ENCODE measurements at regions not wholly inside any gene's neighbourhood (a gene's known extent, or its start where the extent isn't known, plus 50 kb on each side); places are given as distances from the start of the nearest gene placed in this dataset.

DNA sequence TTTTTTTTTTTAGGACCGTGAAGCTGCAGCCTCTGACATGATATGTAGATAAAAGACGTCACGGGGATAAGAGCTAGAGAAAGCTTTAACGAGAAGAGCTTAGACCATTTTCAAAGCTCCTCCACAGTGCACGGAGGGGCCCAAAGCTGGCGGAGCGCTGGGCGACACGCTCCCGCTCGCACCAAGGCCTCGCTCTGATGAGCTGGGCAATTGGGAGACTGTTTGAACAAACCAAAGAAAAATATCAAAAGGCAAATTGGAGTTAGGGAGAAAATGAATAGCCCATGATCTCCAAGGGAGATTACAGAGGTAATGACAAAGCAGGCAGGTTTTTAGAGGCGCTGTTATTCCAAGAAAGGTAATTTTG is 179.4 kb downstream of the SREK1 start:
- Histone ChIP-seq H3K9me3 (ENCODE audit: control extremely low read depth in 1 of 5, control insufficient read depth in 4 of 5, insufficient read depth in 2 of 5, low read depth in 1 of 5, low read length in 4 of 5) (no peaks in the 10 kb centered on the region), H3K36me3 (ENCODE audit: control insufficient read depth in 4 of 4, insufficient read depth in 4 of 4, low read length in 3 of 4) (no peaks in the 10 kb centered on the region), H3K4me1 (ENCODE audit: control extremely low read depth in 1 of 4, control insufficient read depth in 4 of 4, insufficient read depth in 4 of 4, low read length in 3 of 4) (no peaks in the 10 kb centered on the region), H3K27me3 (replicated peaks in 2 of 5; ENCODE audit: control insufficient read depth in 4 of 5, insufficient read depth in 5 of 5, low read length in 4 of 5) (peaks cover 0 to 3% (median 0%) of the 10 kb centered on the region in 5 experiments), H3K4me3 (ENCODE audit: control insufficient read depth in 1 of 7, extremely low read depth in 1 of 7, insufficient read depth in 4 of 7, low read depth in 2 of 7, low read length in 6 of 7) (no peak overlapping the region), H3K27ac (ENCODE audit: insufficient read depth in 1 of 2, low read depth in 1 of 2, low read length in 2 of 2, poor library complexity in 1 of 2, severe bottlenecking in 2 of 2) (no peak overlapping the region)
- DNase-seq: no peak
- CTCF ChIA-PET: interaction anchor here (3.9 kb wide), 1 partner anchor 17 kb away, joined by 25 read pairs; no protein-coding TSS in a partner anchor
- POLR2A ChIA-PET: no interaction called here
- WGBS (ENCODE audit: insufficient coverage): 96% methylated on average over 12 of the region's 13 CpGs

DNA sequence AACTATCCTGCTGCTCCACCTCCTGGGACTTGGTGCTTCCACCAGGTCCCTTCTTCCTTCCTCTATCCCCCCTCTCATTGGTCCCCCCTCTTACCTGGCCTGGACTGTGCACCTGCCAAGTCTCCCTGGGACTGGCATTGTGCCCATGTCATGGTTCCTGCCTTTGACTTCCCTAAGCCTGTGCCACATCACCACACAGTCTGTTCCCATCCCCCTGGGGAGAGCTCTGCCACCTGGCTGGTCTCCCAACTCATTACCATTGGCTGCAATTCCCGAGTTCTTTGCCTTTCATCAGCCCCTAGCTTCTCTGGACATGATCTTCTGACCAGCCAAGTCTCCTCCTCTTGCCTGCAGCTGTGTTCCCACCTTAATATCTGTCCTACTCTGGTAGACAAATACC is 180.3 kb downstream of the SREK1 start:
- 90% methylated on average over 1 of the region's 1 CpG for WGBS (ENCODE audit: insufficient coverage)
- CTCF ChIA-PET: interaction anchor here (0.8 to 3.9 kb wide), 3 partner anchors 13 to 35 kb away, joined by 3 to 25 read pairs (median 3); no protein-coding TSS in a partner anchor
- peaks cover 0 to 2% (median 0%) of the 10 kb centered on the region in 5 experiments for H3K27me3 ChIP-seq (replicated peaks in 2 of 5; ENCODE audit: control insufficient read depth in 4 of 5, insufficient read depth in 5 of 5, low read length in 4 of 5)
- no peaks in the 10 kb centered on the region for H3K4me1 ChIP-seq (ENCODE audit: control extremely low read depth in 1 of 4, control insufficient read depth in 4 of 4, insufficient read depth in 4 of 4, low read length in 3 of 4)
- H3K36me3 ChIP-seq (ENCODE audit: control insufficient read depth in 4 of 4, insufficient read depth in 4 of 4, low read length in 3 of 4): no peaks in the 10 kb centered on the region
- no peak overlapping the region for H3K4me3 ChIP-seq (ENCODE audit: control insufficient read depth in 1 of 7, extremely low read depth in 1 of 7, insufficient read depth in 4 of 7, low read depth in 2 of 7, low read length in 6 of 7)
- no peaks in the 10 kb centered on the region for H3K9me3 ChIP-seq (ENCODE audit: control extremely low read depth in 1 of 5, control insufficient read depth in 4 of 5, insufficient read depth in 2 of 5, low read depth in 1 of 5, low read length in 4 of 5)
- POLR2A ChIA-PET: interaction anchor here (0.5 kb wide), 1 partner anchor 11 kb away, joined by 3 read pairs; no protein-coding TSS in a partner anchor
- no peak for DNase-seq
- no peak overlapping the region for H3K27ac ChIP-seq (ENCODE audit: insufficient read depth in 1 of 2, low read depth in 1 of 2, low read length in 2 of 2, poor library complexity in 1 of 2, severe bottlenecking in 2 of 2)

DNA sequence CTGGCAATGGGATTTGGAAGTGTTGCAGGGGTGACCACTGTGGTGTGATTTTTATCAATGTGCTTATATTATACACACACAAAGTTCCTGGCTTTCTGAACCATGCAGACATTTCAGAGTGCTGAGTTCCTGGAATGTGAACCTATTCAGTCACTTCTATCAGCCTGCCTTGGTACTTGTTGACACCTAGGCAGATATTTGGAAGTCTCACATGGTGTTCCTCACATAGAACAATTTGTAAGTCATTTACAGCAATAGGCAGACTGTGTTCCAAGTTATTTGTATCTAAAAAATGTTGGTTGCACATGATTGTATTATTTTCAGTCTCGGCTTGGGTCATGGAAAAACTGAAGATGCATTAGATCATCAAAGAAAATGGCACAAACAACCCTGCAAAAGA is 182.2 kb downstream of the SREK1 start:
- no CpG with 5 or more reads among the region's 1 CpG for WGBS (ENCODE audit: insufficient coverage)
- CTCF ChIA-PET: no interaction called here
- H3K9me3 ChIP-seq (ENCODE audit: control extremely low read depth in 1 of 5, control insufficient read depth in 4 of 5, insufficient read depth in 2 of 5, low read depth in 1 of 5, low read length in 4 of 5): peaks cover 0 to 2% (median 0%) of the 10 kb centered on the region in 5 experiments
- peaks cover 0 to 1% (median 0%) of the 10 kb centered on the region in 5 experiments for H3K27me3 ChIP-seq (replicated peaks in 2 of 5; ENCODE audit: control insufficient read depth in 4 of 5, insufficient read depth in 5 of 5, low read length in 4 of 5)
- H3K36me3 ChIP-seq (ENCODE audit: control insufficient read depth in 4 of 4, insufficient read depth in 4 of 4, low read length in 3 of 4): no peaks in the 10 kb centered on the region
- no peak overlapping the region for H3K4me3 ChIP-seq (ENCODE audit: control insufficient read depth in 1 of 7, extremely low read depth in 1 of 7, insufficient read depth in 4 of 7, low read depth in 2 of 7, low read length in 6 of 7)
- DNase-seq: no peak
- POLR2A ChIA-PET: no interaction called here
- H3K4me1 ChIP-seq (ENCODE audit: control extremely low read depth in 1 of 4, control insufficient read depth in 4 of 4, insufficient read depth in 4 of 4, low read length in 3 of 4): no peaks in the 10 kb centered on the region
- no peak overlapping the region for H3K27ac ChIP-seq (ENCODE audit: insufficient read depth in 1 of 2, low read depth in 1 of 2, low read length in 2 of 2, poor library complexity in 1 of 2, severe bottlenecking in 2 of 2)

DNA sequence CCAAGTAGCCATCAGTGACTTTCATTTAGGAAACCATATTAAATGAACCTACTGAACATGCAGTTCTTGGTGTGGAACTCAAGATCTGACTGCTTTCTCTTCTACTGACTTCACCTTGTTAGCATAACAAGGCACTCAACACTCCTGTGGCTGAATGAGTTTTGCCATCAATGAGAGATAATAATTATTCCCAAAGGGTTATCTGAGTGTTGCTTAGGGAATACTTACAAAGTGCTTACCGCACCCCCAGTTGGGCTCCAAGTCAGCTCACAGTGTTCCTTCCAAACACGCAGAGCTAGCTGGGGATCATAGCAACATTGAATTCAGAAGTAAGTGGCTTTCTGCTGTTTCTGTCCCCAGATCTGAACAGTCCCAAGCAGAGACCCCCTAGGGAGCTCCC is 182.9 kb downstream of the SREK1 start:
- H3K36me3 ChIP-seq (ENCODE audit: control insufficient read depth in 4 of 4, insufficient read depth in 4 of 4, low read length in 3 of 4): no peaks in the 10 kb centered on the region
- peaks cover 0 to 1% (median 0%) of the 10 kb centered on the region in 5 experiments for H3K27me3 ChIP-seq (replicated peaks in 2 of 5; ENCODE audit: control insufficient read depth in 4 of 5, insufficient read depth in 5 of 5, low read length in 4 of 5)
- H3K4me3 ChIP-seq (ENCODE audit: control insufficient read depth in 1 of 7, extremely low read depth in 1 of 7, insufficient read depth in 4 of 7, low read depth in 2 of 7, low read length in 6 of 7): no peak overlapping the region
- DNase-seq: no peak
- no peak overlapping the region for H3K27ac ChIP-seq (ENCODE audit: insufficient read depth in 1 of 2, low read depth in 1 of 2, low read length in 2 of 2, poor library complexity in 1 of 2, severe bottlenecking in 2 of 2)
- H3K4me1 ChIP-seq (ENCODE audit: control extremely low read depth in 1 of 4, control insufficient read depth in 4 of 4, insufficient read depth in 4 of 4, low read length in 3 of 4): no peaks in the 10 kb centered on the region
- 100% methylated on average over 2 of the region's 2 CpGs for WGBS (ENCODE audit: insufficient coverage)
- ChIA-PET POLR2A (no interaction called here), CTCF (no interaction called here)
- H3K9me3 ChIP-seq (ENCODE audit: control extremely low read depth in 1 of 5, control insufficient read depth in 4 of 5, insufficient read depth in 2 of 5, low read depth in 1 of 5, low read length in 4 of 5): peaks cover 0 to 3% (median 0%) of the 10 kb centered on the region in 5 experiments

DNA sequence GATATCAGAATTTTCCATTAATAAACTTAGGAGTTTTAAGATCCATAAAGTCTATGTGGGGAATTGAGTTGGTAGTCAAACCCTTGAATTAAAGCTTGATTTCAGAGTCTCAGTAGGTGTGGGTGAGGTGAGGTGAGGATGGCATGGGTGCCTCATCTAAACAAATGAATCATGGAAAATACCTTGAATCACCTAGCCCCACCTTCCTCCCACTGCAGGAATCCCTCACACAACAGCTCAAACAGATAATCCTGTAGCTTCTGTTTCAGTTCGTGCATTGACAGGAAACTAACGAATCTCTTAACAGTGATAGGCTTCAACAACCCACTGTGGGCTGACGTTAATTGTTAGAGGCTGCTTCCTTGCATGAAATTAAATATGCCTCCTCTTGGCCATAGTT is 185.0 kb downstream of the SREK1 start:
- ChIA-PET POLR2A (no interaction called here), CTCF (interaction anchor here (0.6 to 0.8 kb wide), 2 partner anchors 23 to 344 kb away, joined by 3 read pairs; no protein-coding TSS in a partner anchor)
- Histone ChIP-seq H3K36me3 (ENCODE audit: control insufficient read depth in 4 of 4, insufficient read depth in 4 of 4, low read length in 3 of 4) (no peaks in the 10 kb centered on the region), H3K9me3 (ENCODE audit: control extremely low read depth in 1 of 5, control insufficient read depth in 4 of 5, insufficient read depth in 2 of 5, low read depth in 1 of 5, low read length in 4 of 5) (peaks cover 0 to 3% (median 0%) of the 10 kb centered on the region in 5 experiments), H3K4me1 (ENCODE audit: control extremely low read depth in 1 of 4, control insufficient read depth in 4 of 4, insufficient read depth in 4 of 4, low read length in 3 of 4) (no peaks in the 10 kb centered on the region), H3K4me3 (ENCODE audit: control insufficient read depth in 1 of 7, extremely low read depth in 1 of 7, insufficient read depth in 4 of 7, low read depth in 2 of 7, low read length in 6 of 7) (no peak overlapping the region), H3K27me3 (replicated peaks in 2 of 5; ENCODE audit: control insufficient read depth in 4 of 5, insufficient read depth in 5 of 5, low read length in 4 of 5) (peaks cover 0 to 1% (median 0%) of the 10 kb centered on the region in 5 experiments), H3K27ac (ENCODE audit: insufficient read depth in 1 of 2, low read depth in 1 of 2, low read length in 2 of 2, poor library complexity in 1 of 2, severe bottlenecking in 2 of 2) (no peak overlapping the region)
- 100% methylated on average over 1 of the region's 3 CpGs for WGBS (ENCODE audit: insufficient coverage)
- DNase-seq: no peak

DNA sequence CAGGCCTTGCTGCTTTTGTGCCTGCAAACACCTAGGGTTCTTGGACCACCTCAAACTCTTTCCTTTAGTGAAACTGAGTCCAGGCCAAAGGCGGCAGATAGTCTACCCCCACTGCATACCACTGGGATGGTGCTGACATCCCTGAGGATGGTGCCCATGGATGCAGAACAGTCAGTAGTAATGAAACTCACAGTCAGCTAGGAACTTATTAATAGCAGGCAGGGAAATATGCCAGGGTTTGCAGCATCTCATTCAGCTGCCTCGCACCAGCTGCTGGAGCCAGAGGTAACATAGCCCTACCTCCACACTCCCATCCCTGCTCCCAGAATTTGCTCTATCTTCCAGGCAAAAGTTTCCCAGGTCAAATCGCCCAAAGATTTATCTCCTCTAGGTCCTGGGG is 189.1 kb downstream of the SREK1 start:
- H3K4me1 ChIP-seq (ENCODE audit: control extremely low read depth in 1 of 4, control insufficient read depth in 4 of 4, insufficient read depth in 4 of 4, low read length in 3 of 4): no peaks in the 10 kb centered on the region
- 100% methylated on average over 3 of the region's 3 CpGs for WGBS (ENCODE audit: insufficient coverage)
- CTCF ChIA-PET: no interaction called here

DNA sequence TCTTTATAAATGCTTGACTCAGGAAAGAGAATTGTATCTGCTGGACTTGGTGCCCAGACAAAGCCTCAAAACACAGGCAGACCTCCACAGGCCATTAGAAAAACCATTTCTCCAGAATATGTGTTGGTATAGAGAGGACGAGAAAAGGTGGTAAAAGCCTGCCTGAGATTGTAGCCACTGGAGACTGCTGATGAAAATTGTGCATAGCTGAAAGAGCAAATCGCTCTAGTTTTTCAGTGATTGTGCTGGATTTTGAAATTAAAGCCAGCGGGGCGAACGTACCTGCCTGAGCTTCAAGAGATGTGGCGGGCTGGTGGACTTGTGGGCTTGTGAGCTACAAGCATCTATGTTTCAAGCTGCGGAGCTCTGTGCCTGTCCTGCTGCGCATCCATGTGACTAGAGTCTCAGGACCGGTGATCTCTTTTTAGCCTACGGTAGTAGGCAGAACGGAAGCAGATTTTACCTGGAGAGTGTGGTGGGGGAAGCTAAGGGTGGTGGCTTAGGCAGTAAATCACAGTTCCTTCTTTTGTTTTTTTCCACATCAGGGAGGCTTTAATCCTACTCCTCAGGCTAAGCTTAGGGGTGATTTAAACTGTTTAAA is 193.6 kb downstream of the SREK1 start:
- Histone ChIP-seq H3K27me3 (replicated peaks in 2 of 5; ENCODE audit: control insufficient read depth in 4 of 5, insufficient read depth in 5 of 5, low read length in 4 of 5) (peaks cover 0 to 5% (median 0%) of the 10 kb centered on the region in 5 experiments), H3K4me3 (ENCODE audit: control insufficient read depth in 1 of 7, extremely low read depth in 1 of 7, insufficient read depth in 4 of 7, low read depth in 2 of 7, low read length in 6 of 7) (no peak overlapping the region), H3K9me3 (ENCODE audit: control extremely low read depth in 1 of 5, control insufficient read depth in 4 of 5, insufficient read depth in 2 of 5, low read depth in 1 of 5, low read length in 4 of 5) (peaks cover 0 to 1% (median 0%) of the 10 kb centered on the region in 5 experiments), H3K27ac (ENCODE audit: insufficient read depth in 1 of 2, low read depth in 1 of 2, low read length in 2 of 2, poor library complexity in 1 of 2, severe bottlenecking in 2 of 2) (no peak overlapping the region), H3K4me1 (ENCODE audit: control extremely low read depth in 1 of 4, control insufficient read depth in 4 of 4, insufficient read depth in 4 of 4, low read length in 3 of 4) (no peaks in the 10 kb centered on the region), H3K36me3 (ENCODE audit: control insufficient read depth in 4 of 4, insufficient read depth in 4 of 4, low read length in 3 of 4) (no peaks in the 10 kb centered on the region)
- DNase-seq: no peak
- WGBS (ENCODE audit: insufficient coverage): 66% methylated on average over 11 of the region's 11 CpGs
- ChIA-PET POLR2A (interaction anchor here (0.9 kb wide), 1 partner anchor 18 kb away, joined by 3 read pairs; no protein-coding TSS in a partner anchor), CTCF (no interaction called here)

More for the DNA sequence above, 189.1 kb downstream of the SREK1 start:
- H3K4me3 ChIP-seq (ENCODE audit: control insufficient read depth in 1 of 7, extremely low read depth in 1 of 7, insufficient read depth in 4 of 7, low read depth in 2 of 7, low read length in 6 of 7): no peak overlapping the region
- no peaks in the 10 kb centered on the region for H3K36me3 ChIP-seq (ENCODE audit: control insufficient read depth in 4 of 4, insufficient read depth in 4 of 4, low read length in 3 of 4)
- peaks cover 0 to 3% (median 0%) of the 10 kb centered on the region in 5 experiments for H3K9me3 ChIP-seq (ENCODE audit: control extremely low read depth in 1 of 5, control insufficient read depth in 4 of 5, insufficient read depth in 2 of 5, low read depth in 1 of 5, low read length in 4 of 5)
- POLR2A ChIA-PET: no interaction called here
- H3K27me3 ChIP-seq (replicated peaks in 2 of 5; ENCODE audit: control insufficient read depth in 4 of 5, insufficient read depth in 5 of 5, low read length in 4 of 5): peaks cover 0 to 4% (median 0%) of the 10 kb centered on the region in 5 experiments
- no peak for DNase-seq
- H3K27ac ChIP-seq (ENCODE audit: insufficient read depth in 1 of 2, low read depth in 1 of 2, low read length in 2 of 2, poor library complexity in 1 of 2, severe bottlenecking in 2 of 2): no peak overlapping the region
